HepG2 (cell line): ENCODE measurements at regions not wholly inside any gene's neighbourhood (a gene's known extent, or its start where the extent isn't known, plus 50 kb on each side); places are given as distances from the start of the nearest gene placed in this dataset.

Experiments
- ATAC-seq: fragments of 200-7000 bp; cut with Tn5 transposase; 3 replicates; pipeline ENCODE4 v1.9.1; 2020; ENCODE audit warnings: mild to moderate bottlenecking, moderate library complexity
- BruUV-seq: library from RNA; stranded (reverse); fragments of 400-500 nt; replicated peaks from 2 replicates; lab custom pipeline; 2021; lab: Mats Ljungman, UMichigan
- CTCF ChIA-PET: fragments of 300-600 bp; formaldehyde crosslinking; extraction: SDS; loops from one replicate; lab custom pipeline; 2021; ENCODE audit warnings: low total read pairs, inconsistent platforms, low intra/inter-chr PET ratio; lab: Yijun Ruan, JAX
- POLR2A ChIA-PET: fragments of 350-600 bp; sonication (Branson Sonifier 250); formaldehyde crosslinking; loops from one replicate; lab custom pipeline; 2020; ENCODE audit warnings: antibody characterized with exemption, inconsistent platforms; lab: Yijun Ruan, JAX
- DNase-seq: peaks from one replicate; pipeline ENCODE4 v3.0.0-alpha.2; 2015; ENCODE audit warnings: low spot score
- FAIRE-seq: peaks from 3 replicates; lab custom pipeline; 2011; peaks lifted over from hg19 to GRCh38; lab: Jason Lieb, UNC
- H2AFZ ChIP-seq: one replicate; pipeline ENCODE4 v1.6.1; 2011; ENCODE audit warnings: low read length, inconsistent platforms
- H3K27ac ChIP-seq: fragments of 300-600 bp; 3 replicates; pipeline ENCODE4 v1.8.0; 2011; ENCODE audit warnings: mixed run types, mild to moderate bottlenecking, mixed read lengths, low read length, inconsistent platforms; ENCODE audit not compliant: insufficient read depth; ENCODE audit errors: extremely low read length
- H3K27me3 ChIP-seq, 2 experiments: fragments of 200-600 bp in 1 of 2; 2 replicates in 1 of 2; 3 replicates in 1 of 2; pipeline versions ENCODE4 v1.6.0 to v1.8.0; 2011; ENCODE audit warnings: low read length in 2 of 2, mild to moderate bottlenecking in 2 of 2, moderate library complexity in 2 of 2, inconsistent platforms in 1 of 2; ENCODE audit not compliant: insufficient read depth in 2 of 2, control insufficient read depth in 1 of 2
- H3K36me3 ChIP-seq, 2 experiments: fragments of 200-600 bp in 1 of 2; replicated peaks in 1 of 2; 2 replicates in 1 of 2; 3 replicates in 1 of 2; pipeline versions ENCODE4 v1.5.1 to v1.8.0; 2011; ENCODE audit warnings: low read length in 2 of 2, inconsistent platforms in 1 of 2; ENCODE audit not compliant: insufficient read depth in 2 of 2, control insufficient read depth in 1 of 2
- H3K4me1 ChIP-seq: 2 replicates; pipeline ENCODE4 v1.5.1; 2012; ENCODE audit warnings: low read length, inconsistent platforms; ENCODE audit not compliant: insufficient read depth
- H3K4me2 ChIP-seq: 2 replicates; pipeline ENCODE4 v1.6.0; 2011; ENCODE audit warnings: low read depth, low read length, inconsistent platforms
- H3K4me3 ChIP-seq, 3 experiments: fragments of 200-600 bp in 1 of 3; sonication (generic), shearing (Covaris generic) in 1 of 3; replicated peaks in 1 of 3; 2 replicates each; pipeline ENCODE4 v1.5.1; 2011 to 2016; ENCODE audit warnings: low read length in 3 of 3, inconsistent platforms in 2 of 3, low read depth in 2 of 3, mild to moderate bottlenecking in 2 of 3, control low read depth in 1 of 3, mixed read lengths in 1 of 3; ENCODE audit not compliant: insufficient read depth in 1 of 3
- H3K79me2 ChIP-seq: one replicate; pipeline ENCODE4 v1.6.1; 2011; ENCODE audit warnings: low read length, inconsistent platforms; ENCODE audit not compliant: insufficient read depth
- H3K9ac ChIP-seq: 2 replicates; pipeline ENCODE4 v1.6.0; 2011; ENCODE audit warnings: mild to moderate bottlenecking, low read depth, low read length, inconsistent platforms; ENCODE audit not compliant: insufficient read depth
- H3K9me3 ChIP-seq: 2 replicates; pipeline ENCODE4 v1.5.1; 2012; ENCODE audit warnings: mild to moderate bottlenecking, low read length
- H4K20me1 ChIP-seq: 2 replicates; pipeline ENCODE4 v1.6.0; 2011; ENCODE audit warnings: inconsistent platforms, mild to moderate bottlenecking, low read length, moderate library complexity; ENCODE audit not compliant: insufficient read depth
- HNF4G ChIP-seq, 2 experiments: sonication (generic) in 1 of 2; formaldehyde crosslinking in 1 of 2; IDR thresholded peaks; 2 replicates each; pipeline versions ENCODE4 v1.4.0 to v1.6.1; 2011 to 2020; ENCODE audit warnings: borderline replicate concordance in 2 of 2, low read depth in 2 of 2, mild to moderate bottlenecking in 2 of 2, low read length in 1 of 2, missing genetic modification reagents in 1 of 2, moderate library complexity in 1 of 2
- WIZ ChIP-seq: sonication (generic); formaldehyde crosslinking; IDR thresholded peaks from 2 replicates; pipeline ENCODE4 v1.5.1; 2020; ENCODE audit warnings: mild to moderate bottlenecking, missing genetic modification reagents
- ZNF879 ChIP-seq: sonication (generic); formaldehyde crosslinking; IDR thresholded peaks from 2 replicates; pipeline ENCODE4 v1.8.1; 2023; ENCODE audit warnings: missing genetic modification reagents
- ZSCAN30 ChIP-seq: sonication (generic); formaldehyde crosslinking; IDR thresholded peaks from 2 replicates; pipeline ENCODE4 v1.5.0; 2020; ENCODE audit warnings: mild to moderate bottlenecking, missing genetic modification reagents
- WGBS: methylation state at CpG from one replicate; pipeline ENCODE4 v1.1.6; 2017; ENCODE audit warnings: low lambda C conversion rate; 5-methylcytosine and 5-hydroxymethylcytosine counted together
- in situ Hi-C: cut with HindIII; loops from 2 replicates; pipeline ENCODE4 v1.10.0; 2017; ENCODE audit warnings: low pct_unique_long_range_greater_than_20kb; ENCODE audit not compliant: extremely low pct_ligation_motif_present
- intact Hi-C: fragments of 100-400 bp; cut with micrococcal nuclease; formaldehyde crosslinking; loops from one replicate; pipeline ENCODE4 v1.10.0; 2022; ENCODE audit not compliant: unreplicated experiment
- TF ChIP-seq, protein P1 (sequence below): sonication (generic); formaldehyde crosslinking; IDR thresholded peaks from 2 replicates; pipeline ENCODE4 v1.4.0; 2020; ENCODE audit warnings: missing genetic modification reagents, low read depth, mild to moderate bottlenecking, borderline replicate concordance
- TF ChIP-seq, protein P2 (sequence below): sonication (generic); formaldehyde crosslinking; IDR thresholded peaks from 2 replicates; pipeline ENCODE4 v1.4.0; 2020; ENCODE audit warnings: mild to moderate bottlenecking, missing genetic modification reagents
- TF ChIP-seq, protein P3 (sequence below): IDR thresholded peaks from 2 replicates; pipeline ENCODE4 v1.6.1; 2016; ENCODE audit warnings: missing genetic modification reagents, missing compliant biosample characterization

DNA sequence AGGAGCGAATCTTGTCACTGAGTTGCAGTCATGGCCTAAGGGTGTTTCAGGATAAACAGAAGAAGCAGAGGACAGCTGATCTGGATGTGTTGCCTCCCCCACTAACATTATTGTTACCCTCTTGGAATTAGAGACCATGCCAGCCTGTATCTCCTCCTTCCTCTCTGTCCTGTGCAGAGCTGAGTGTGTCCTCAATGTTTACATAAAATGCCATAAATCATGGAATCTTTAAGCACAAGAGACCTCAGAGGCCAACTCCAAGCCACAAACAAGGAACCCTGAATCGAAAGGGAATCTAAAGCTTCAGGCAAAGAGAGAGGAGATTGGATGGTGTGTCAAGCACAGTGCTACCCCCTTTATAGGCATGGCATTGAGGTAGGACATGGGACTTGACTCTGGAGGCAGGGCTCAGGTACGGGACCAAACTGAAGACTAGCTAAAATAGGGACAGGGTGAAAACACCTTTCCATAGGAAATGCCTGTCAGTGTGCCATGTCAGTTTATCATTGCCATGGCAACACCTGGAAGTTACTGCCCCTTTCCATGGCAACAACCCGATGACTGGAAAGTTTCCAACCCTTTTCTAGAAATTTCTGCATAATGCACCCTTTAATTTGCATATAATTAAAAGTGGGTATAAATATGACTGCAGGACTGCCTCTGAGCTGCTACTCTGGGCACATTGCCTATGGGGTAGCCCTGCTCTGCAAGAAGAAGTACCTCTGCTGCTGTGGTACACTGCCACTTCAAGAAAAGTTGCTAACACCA, 489.7 kb downstream of the MIAT start:
- Histone ChIP-seq H3K79me2 (no peaks in the 10 kb centered on the region), H4K20me1 (no peaks in the 10 kb centered on the region), H3K4me1 (no peaks in the 10 kb centered on the region), H3K4me2 (no peak overlapping the region), H3K36me3 (no peaks in the 10 kb centered on the region), H3K27ac (no peak overlapping the region), H2AFZ (no peak overlapping the region), H3K9me3 (no peaks in the 10 kb centered on the region), H3K4me3 (no peak overlapping the region), H3K9ac (no peak overlapping the region), H3K27me3 (peaks cover 0 to 7% of the 10 kb centered on the region in 2 experiments; a peak in 1 of 5 replicates)
- intact Hi-C loops, result no loop called here
- DNase-seq (no peak), ATAC-seq (no peak), FAIRE-seq (no peak)
- 0% methylated on average over 3 of the region's 4 CpGs for WGBS
- in situ Hi-C loops, result no loop called here
- ChIA-PET POLR2A (no interaction called here), CTCF (no interaction called here)
- TF ChIP-seq, protein P1, sequence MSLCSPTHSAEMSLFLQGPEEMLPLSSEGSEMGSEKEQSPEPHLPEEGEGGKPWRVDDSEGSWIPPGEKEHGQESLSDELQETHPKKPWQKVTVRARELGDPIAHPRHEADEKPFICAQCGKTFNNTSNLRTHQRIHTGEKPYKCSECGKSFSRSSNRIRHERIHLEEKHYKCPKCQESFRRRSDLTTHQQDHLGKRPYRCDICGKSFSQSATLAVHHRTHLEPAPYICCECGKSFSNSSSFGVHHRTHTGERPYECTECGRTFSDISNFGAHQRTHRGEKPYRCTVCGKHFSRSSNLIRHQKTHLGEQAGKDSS (CRISPR knock-in tag), result no peak
- TF ChIP-seq, protein P2, sequence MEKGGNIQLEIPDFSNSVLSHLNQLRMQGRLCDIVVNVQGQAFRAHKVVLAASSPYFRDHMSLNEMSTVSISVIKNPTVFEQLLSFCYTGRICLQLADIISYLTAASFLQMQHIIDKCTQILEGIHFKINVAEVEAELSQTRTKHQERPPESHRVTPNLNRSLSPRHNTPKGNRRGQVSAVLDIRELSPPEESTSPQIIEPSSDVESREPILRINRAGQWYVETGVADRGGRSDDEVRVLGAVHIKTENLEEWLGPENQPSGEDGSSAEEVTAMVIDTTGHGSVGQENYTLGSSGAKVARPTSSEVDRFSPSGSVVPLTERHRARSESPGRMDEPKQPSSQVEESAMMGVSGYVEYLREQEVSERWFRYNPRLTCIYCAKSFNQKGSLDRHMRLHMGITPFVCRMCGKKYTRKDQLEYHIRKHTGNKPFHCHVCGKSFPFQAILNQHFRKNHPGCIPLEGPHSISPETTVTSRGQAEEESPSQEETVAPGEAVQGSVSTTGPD (CRISPR knock-in tag), result no peak
- TF ChIP-seq HNF4G (IDR thresholded peaks at IDR 0.05; ENCODE audit: borderline replicate concordance, low read depth, low read length), result no peak
- TF ChIP-seq HNF4G (CRISPR knock-in tag; IDR thresholded peaks at IDR 0.05; ENCODE audit: borderline replicate concordance, low read depth), result no peak
- no peak for TF ChIP-seq ZSCAN30
- TF ChIP-seq ZNF879, result no peak
- TF ChIP-seq, protein P3, sequence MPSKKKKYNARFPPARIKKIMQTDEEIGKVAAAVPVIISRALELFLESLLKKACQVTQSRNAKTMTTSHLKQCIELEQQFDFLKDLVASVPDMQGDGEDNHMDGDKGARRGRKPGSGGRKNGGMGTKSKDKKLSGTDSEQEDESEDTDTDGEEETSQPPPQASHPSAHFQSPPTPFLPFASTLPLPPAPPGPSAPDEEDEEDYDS (CRISPR knock-in tag), result no peak
- no peak for TF ChIP-seq WIZ
- BruUV-seq, result no TSS peak
